ENCODE measurements at regions not wholly inside any gene's neighbourhood (a gene's known extent, or its start where the extent isn't known, plus 50 kb on each side); places are given as distances from the start of the nearest gene placed in this dataset.
"Not testable (repeated sequence)": the region's sequence is repeated elsewhere in the genome, so short reads cannot be mapped to it uniquely, and the experiment has no call there.

DNA sequence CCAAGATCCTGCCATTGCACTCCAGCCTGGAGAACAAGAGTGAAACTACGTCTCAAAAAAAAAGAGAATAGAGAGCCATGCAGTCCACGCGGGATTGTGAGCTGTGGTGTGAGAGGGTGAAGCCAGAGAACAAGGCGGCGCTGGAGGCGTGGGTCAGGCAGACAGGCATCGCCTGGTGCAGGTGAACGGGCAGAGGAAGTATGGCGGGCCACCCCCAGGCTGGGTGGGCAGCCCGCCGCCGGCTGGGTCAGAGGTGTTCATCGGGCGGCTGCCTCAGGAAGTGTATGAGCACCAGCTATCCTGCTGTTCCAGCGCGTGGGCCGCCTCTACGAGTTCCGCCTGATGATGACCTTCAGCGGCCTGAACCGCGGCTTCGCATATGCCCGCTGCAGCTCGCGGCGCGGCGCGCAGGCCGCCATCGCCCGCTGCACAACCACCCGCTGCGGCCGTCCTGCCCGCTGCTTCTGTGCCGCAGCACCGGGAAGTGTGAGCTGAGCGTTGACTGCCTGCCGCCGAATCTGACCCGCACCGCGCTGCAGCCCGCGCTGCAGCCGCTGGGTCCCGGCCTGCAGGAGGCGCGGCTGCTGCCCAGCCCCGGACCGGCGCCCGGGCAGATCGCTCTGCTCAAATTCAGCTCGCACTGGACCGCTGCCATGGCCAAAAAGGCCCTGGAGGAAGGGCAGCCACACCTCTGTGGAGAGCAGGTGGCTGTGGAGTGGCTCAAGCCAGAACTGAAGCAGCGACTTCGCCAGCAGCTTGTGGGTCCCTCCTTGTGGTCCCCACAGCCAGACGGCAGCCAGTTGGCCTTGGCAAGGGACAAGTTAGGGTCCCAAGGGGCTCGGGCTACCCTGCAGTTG lies 95.5 kb upstream of the PLEKHM1 start:
- peak; percentile 60 for FAIRE-seq
- not testable (repeated sequence) for DNase-seq (ENCODE audit: insufficient read length, low spot score)

DNA sequence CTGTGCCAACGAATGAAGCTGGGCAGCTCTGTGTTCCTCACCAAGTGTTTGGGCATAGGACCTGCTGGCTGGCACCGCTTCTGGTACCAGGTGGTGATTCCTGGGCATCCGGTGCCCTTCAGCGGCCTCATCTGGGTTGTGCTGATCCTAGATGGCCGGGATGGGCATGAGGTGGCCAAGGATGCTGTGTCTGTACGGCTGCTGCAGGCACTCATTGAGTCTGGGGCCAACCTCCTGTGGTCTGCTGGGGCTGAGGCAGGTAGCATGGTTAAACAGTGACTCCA lies 96.1 kb upstream of the PLEKHM1 start:
- FAIRE-seq; DNase-seq (ENCODE audit: insufficient read length, low spot score): not testable (repeated sequence)

GRCh38 chr17:45592433-45592923 lies 102.0 kb upstream of the PLEKHM1 start:
- FAIRE-seq: not testable (repeated sequence)
- peak; percentile 72 for DNase-seq (ENCODE audit: insufficient read length, low spot score)

GRCh38 chr17:45596347-45596746 lies 105.8 kb upstream of the PLEKHM1 start:
- not testable (repeated sequence) for DNase-seq (ENCODE audit: insufficient read length, low spot score); FAIRE-seq

GRCh38 chr17:45600052-45601012 lies 109.8 kb upstream of the PLEKHM1 start:
- DNase-seq (ENCODE audit: insufficient read length, low spot score); FAIRE-seq: not testable (repeated sequence)

GRCh38 chr17:45601013-45601412 lies 110.5 kb upstream of the PLEKHM1 start:
- not testable (repeated sequence) for FAIRE-seq; DNase-seq (ENCODE audit: insufficient read length, low spot score)

DNA sequence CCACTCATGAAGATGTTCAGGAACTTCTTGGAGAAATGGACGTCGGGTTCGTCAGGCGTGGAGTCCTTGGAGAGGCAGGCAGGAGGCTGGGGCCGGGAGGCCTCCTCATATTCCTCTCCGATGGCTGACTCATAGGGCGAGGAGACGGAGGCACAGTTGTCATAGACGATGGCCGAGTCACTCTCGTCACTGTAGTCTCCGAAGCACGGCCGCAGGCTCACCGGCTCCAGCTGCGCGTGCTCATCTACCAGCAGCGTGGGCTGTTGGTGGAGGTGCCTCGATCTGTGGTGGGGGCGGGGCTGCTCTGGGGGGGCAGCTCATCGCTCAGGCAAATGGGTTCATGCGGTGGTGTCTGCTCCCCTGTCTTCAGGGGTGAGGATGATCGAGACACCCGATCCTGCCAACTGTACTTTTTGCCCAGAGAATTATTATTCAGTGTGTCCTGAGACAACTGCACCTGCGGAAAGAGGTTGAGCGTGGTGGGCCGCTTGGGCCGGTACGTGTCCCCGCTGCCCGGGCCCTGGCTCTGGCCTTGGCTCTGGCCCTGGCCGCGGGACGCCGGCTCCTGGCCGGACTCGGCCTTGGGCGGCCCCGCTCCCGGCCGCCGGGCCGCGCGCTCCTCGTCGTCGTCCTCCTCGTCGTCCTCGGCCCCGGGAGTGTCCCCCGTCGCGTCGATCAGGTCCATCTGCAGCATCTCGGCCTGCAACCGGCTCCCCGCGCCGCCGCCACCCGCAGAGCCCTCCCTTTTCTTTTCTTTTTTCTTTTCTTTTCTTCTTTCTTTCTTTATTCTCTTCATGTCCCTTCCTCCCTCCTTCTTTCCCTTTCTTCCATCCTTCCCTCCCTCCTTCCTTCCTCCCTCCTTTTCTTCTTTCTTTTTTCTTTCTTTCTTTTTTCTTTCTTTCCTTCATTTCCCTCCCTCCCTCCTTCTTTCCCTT lies 111.4 kb upstream of the PLEKHM1 start:
- FAIRE-seq: not testable (repeated sequence)

GRCh38 chr17:45605751-45606150 lies 115.2 kb upstream of the PLEKHM1 start:
- DNase-seq (ENCODE audit: insufficient read length, low spot score); FAIRE-seq: not testable (repeated sequence)

More for the DNA sequence above, 111.4 kb upstream of the PLEKHM1 start:
- DNase-seq (ENCODE audit: insufficient read length, low spot score): not testable (repeated sequence)

DNA sequence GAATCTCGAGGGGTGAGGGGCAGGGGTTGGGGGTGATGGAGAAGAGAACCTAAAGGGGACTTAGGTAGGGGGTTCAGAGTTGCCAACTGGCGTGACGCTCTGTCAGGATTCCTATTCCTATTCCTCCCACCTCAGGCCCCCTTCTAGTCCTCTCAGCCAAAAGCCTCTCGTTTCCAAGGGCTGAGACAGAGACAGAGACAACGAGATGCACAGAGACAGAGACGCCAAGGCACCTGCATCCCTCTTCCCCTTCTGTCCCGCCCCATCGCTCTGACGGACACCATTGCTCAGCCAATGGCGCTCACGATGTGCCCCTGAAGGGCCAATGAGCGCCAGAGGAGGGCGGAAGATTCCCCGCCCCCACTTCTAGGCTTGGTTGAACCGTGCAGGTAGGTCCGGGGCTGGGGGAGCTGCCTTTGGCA lies 129.5 kb upstream of the PLEKHM1 start:
- FAIRE-seq (peak; percentile 98), DNase-seq (ENCODE audit: insufficient read length, low spot score) (peak; percentile 79)

GRCh38 chr17:45620468-45620867 lies 129.9 kb upstream of the PLEKHM1 start:
- FAIRE-seq; DNase-seq (ENCODE audit: insufficient read length, low spot score): not testable (repeated sequence)

GRCh38 chr17:45621087-45621486 lies 130.6 kb upstream of the PLEKHM1 start:
- FAIRE-seq; DNase-seq (ENCODE audit: insufficient read length, low spot score): not testable (repeated sequence)

- FAIRE-seq; DNase-seq (ENCODE audit: insufficient read length, low spot score): not testable (repeated sequence)
Observed at GRCh38 chr17:45622295-45622694, 131.8 kb upstream of the PLEKHM1 start.

- no peak for FAIRE-seq
- no peak for DNase-seq (ENCODE audit: insufficient read length, low spot score)
Observed at GRCh38 chr17:45628019-45628418, 137.5 kb upstream of the PLEKHM1 start.

GRCh38 chr17:45631941-45632340 lies 141.4 kb upstream of the PLEKHM1 start:
- DNase-seq (ENCODE audit: insufficient read length, low spot score): no peak
- no peak for FAIRE-seq

DNA sequence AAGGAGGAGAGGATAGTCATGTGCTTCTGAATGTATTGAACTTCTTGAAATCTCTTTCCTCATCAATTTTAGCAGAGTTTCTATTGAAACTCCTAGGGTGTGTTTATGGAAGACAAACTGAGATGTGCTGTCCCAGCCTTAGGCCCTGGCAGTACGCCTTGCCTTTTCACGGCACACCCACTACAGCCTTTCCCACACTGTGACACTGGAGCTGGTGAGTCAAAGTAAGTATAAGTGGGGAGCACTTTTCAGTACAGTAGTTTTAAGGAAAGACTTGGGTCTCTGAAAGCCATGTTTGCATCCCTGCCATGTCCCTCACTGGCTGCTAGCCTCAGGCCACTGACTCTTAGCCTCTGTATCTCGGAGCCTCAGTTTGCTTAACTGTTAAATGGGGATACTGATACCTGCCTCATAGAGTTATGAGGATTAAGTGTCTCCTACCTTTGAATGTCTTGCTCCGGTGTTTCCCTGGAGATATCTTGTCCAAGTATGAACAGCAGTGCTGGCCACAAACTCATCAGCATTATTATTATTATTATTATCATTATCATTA lies 144.7 kb upstream of the CRHR1 start:
- no peak for FAIRE-seq
- DNase-seq (ENCODE audit: insufficient read length, low spot score): no peak

GRCh38 chr17:45640141-45640850 lies 143.8 kb upstream of the CRHR1 start:
- peak; percentile 92 for DNase-seq (ENCODE audit: insufficient read length, low spot score)
- FAIRE-seq: peak; percentile 94

- no peak for FAIRE-seq
Observed at GRCh38 chr17:45641541-45641940, 142.6 kb upstream of the CRHR1 start.

DNA sequence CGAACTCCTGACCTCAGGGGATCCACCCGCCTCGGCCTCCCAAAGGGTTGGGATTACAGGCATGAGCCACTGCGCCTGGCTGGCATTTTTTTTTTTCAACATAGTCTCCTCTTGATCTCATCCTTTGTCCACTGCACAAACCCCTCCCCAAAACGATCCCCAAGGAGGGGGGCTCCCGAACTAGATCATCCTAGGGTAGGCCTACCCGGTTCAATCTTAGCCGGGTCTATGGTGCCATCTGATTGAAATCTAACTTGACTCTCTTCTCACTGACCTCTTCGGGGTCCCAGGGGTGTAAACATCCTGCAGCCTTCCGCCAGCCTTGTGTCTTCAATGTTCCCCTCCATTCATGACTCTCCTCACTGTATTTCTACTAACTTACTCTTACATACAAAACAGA lies 140.5 kb upstream of the CRHR1 start:
- DNase-seq (ENCODE audit: insufficient read length, low spot score) (no peak), FAIRE-seq (no peak)

More at GRCh38 chr17:45641541-45641940, 142.6 kb upstream of the CRHR1 start:
- DNase-seq (ENCODE audit: insufficient read length, low spot score): no peak

GRCh38 chr17:45644637-45645036 lies 139.5 kb upstream of the CRHR1 start:
- DNase-seq (ENCODE audit: insufficient read length, low spot score); FAIRE-seq: not testable (repeated sequence)
